HUES6 (cell line): ENCODE measurements at regions not wholly inside any gene's neighbourhood (a gene's known extent, or its start where the extent isn't known, plus 50 kb on each side); places are given as distances from the start of the nearest gene placed in this dataset.
"Not testable (repeated sequence)": the region's sequence is repeated elsewhere in the genome, so short reads cannot be mapped to it uniquely, and the experiment has no call there.

Source experiments
- H3K27ac ChIP-seq: 2 replicates; pipeline ENCODE4 v1.7.0; 2013; ENCODE audit warnings: low read depth, mild to moderate bottlenecking, low read length, inconsistent platforms
- H3K27me3 ChIP-seq: 2 replicates; pipeline ENCODE4 v1.6.1; 2013; ENCODE audit warnings: low read length; ENCODE audit not compliant: control insufficient read depth, insufficient read depth
- H3K36me3 ChIP-seq: 2 replicates; pipeline ENCODE4 v1.6.1; 2013; ENCODE audit warnings: low read length; ENCODE audit not compliant: control insufficient read depth, insufficient read depth
- H3K4me1 ChIP-seq: 2 replicates; pipeline ENCODE4 v1.6.1; 2013; ENCODE audit warnings: low read length; ENCODE audit not compliant: control insufficient read depth, insufficient read depth
- H3K4me3 ChIP-seq: 2 replicates; pipeline ENCODE4 v1.5.1; 2013; ENCODE audit warnings: low read depth, low read length
- H3K9ac ChIP-seq: one replicate; pipeline ENCODE4 v1.6.1; 2013; ENCODE audit warnings: mild to moderate bottlenecking, low read length
- H3K9me3 ChIP-seq: 2 replicates; pipeline ENCODE4 v1.6.1; 2013; ENCODE audit warnings: low read depth, low read length; ENCODE audit not compliant: control insufficient read depth, insufficient read depth

GRCh38 chr20:41696428-41696827 is 78.3 kb upstream of the CHD6 start:
- H3K9ac ChIP-seq, result no peak overlapping the region
- H3K27ac ChIP-seq, result no peak overlapping the region
- no peaks in the 10 kb centered on the region for H3K27me3 ChIP-seq
- H3K9me3 ChIP-seq, result no peaks in the 10 kb centered on the region
- H3K36me3 ChIP-seq, result no peaks in the 10 kb centered on the region
- H3K4me1 ChIP-seq, result peaks cover 6% of the 10 kb centered on the region
- no peak overlapping the region for H3K4me3 ChIP-seq

- no peak overlapping the region for H3K9ac ChIP-seq
- no peaks in the 10 kb centered on the region for H3K36me3 ChIP-seq
- no peaks in the 10 kb centered on the region for H3K9me3 ChIP-seq
- peak overlapping the region; percentile 68; the same call in 1 of the 2 replicates for H3K4me3 ChIP-seq
- no peak overlapping the region for H3K27ac ChIP-seq
- H3K4me1 ChIP-seq, result peaks cover 10% of the 10 kb centered on the region
- no peaks in the 10 kb centered on the region for H3K27me3 ChIP-seq
Observed at GRCh38 chr20:41694796-41695195, 76.6 kb upstream of the CHD6 start.

GRCh38 chr20:41693136-41693979 is 75.2 kb upstream of the CHD6 start:
- peak overlapping the region; percentile 25; the same call in 1 of the 2 replicates for H3K27ac ChIP-seq
- no peaks in the 10 kb centered on the region for H3K27me3 ChIP-seq
- H3K4me1 ChIP-seq, result peaks cover 10% of the 10 kb centered on the region
- peak overlapping the region; percentile 69 for H3K9ac ChIP-seq
- H3K9me3 ChIP-seq, result no peaks in the 10 kb centered on the region
- no peaks in the 10 kb centered on the region for H3K36me3 ChIP-seq
- H3K4me3 ChIP-seq, result peak overlapping the region; percentile 68

- Histone ChIP-seq H3K36me3 (no peaks in the 10 kb centered on the region), H3K4me3 (peak overlapping the region; percentile 68), H3K27me3 (no peaks in the 10 kb centered on the region), H3K9ac (peak overlapping the region; percentile 69), H3K27ac (peak overlapping the region; percentile 25; the same call in 1 of the 2 replicates), H3K9me3 (no peaks in the 10 kb centered on the region), H3K4me1 (peaks cover 10% of the 10 kb centered on the region)
Observed at GRCh38 chr20:41692479-41693135, 74.4 kb upstream of the CHD6 start.

GRCh38 chr20:41691443-41691842 is 73.3 kb upstream of the CHD6 start:
- Histone ChIP-seq H3K9me3 (no peaks in the 10 kb centered on the region), H3K27me3 (no peaks in the 10 kb centered on the region), H3K36me3 (no peaks in the 10 kb centered on the region), H3K4me1 (peaks cover 10% of the 10 kb centered on the region), H3K4me3 (no peak overlapping the region), H3K27ac (no peak overlapping the region), H3K9ac (no peak overlapping the region)

GRCh38 chr20:41690702-41691101 is 72.5 kb upstream of the CHD6 start:
- no peak overlapping the region for H3K9ac ChIP-seq
- no peaks in the 10 kb centered on the region for H3K36me3 ChIP-seq
- peaks cover 10% of the 10 kb centered on the region for H3K4me1 ChIP-seq
- no peaks in the 10 kb centered on the region for H3K27me3 ChIP-seq
- H3K9me3 ChIP-seq, result no peaks in the 10 kb centered on the region
- no peak overlapping the region for H3K4me3 ChIP-seq
- H3K27ac ChIP-seq, result no peak overlapping the region

- no peaks in the 10 kb centered on the region for H3K27me3 ChIP-seq
- H3K9me3 ChIP-seq, result no peaks in the 10 kb centered on the region
- H3K36me3 ChIP-seq, result no peaks in the 10 kb centered on the region
- peaks cover 6% of the 10 kb centered on the region for H3K4me1 ChIP-seq
- no peak overlapping the region for H3K9ac ChIP-seq
- H3K27ac ChIP-seq, result no peak overlapping the region
- no peak overlapping the region for H3K4me3 ChIP-seq
Observed at GRCh38 chr20:41686961-41687360, 68.8 kb upstream of the CHD6 start.

GRCh38 chr20:41685145-41685544 is 67.0 kb upstream of the CHD6 start:
- not testable (repeated sequence) for H3K4me1 ChIP-seq, H3K4me3 ChIP-seq, H3K27ac ChIP-seq, H3K27me3 ChIP-seq, H3K36me3 ChIP-seq, H3K9ac ChIP-seq, H3K9me3 ChIP-seq

GRCh38 chr20:41678799-41679198 is 60.6 kb upstream of the CHD6 start:
- H3K4me3 ChIP-seq, result no peak overlapping the region
- no peaks in the 10 kb centered on the region for H3K27me3 ChIP-seq
- H3K9me3 ChIP-seq, result no peaks in the 10 kb centered on the region
- no peak overlapping the region for H3K27ac ChIP-seq
- no peak overlapping the region for H3K9ac ChIP-seq
- no peaks in the 10 kb centered on the region for H3K4me1 ChIP-seq
- no peaks in the 10 kb centered on the region for H3K36me3 ChIP-seq

- Histone ChIP-seq H3K36me3 (no peaks in the 10 kb centered on the region), H3K4me1 (peaks cover 7% of the 10 kb centered on the region), H3K27ac (no peak overlapping the region), H3K9ac (no peak overlapping the region), H3K27me3 (no peaks in the 10 kb centered on the region), H3K4me3 (no peak overlapping the region), H3K9me3 (no peaks in the 10 kb centered on the region)
Observed at GRCh38 chr20:41672282-41672681, 54.1 kb upstream of the CHD6 start.

- Histone ChIP-seq H3K9ac (no peak overlapping the region), H3K4me1 (peaks cover 7% of the 10 kb centered on the region), H3K27me3 (no peaks in the 10 kb centered on the region), H3K36me3 (no peaks in the 10 kb centered on the region), H3K9me3 (no peaks in the 10 kb centered on the region), H3K4me3 (no peak overlapping the region), H3K27ac (no peak overlapping the region)
Observed at GRCh38 chr20:41671143-41671542, 53.0 kb upstream of the CHD6 start.
